GM19438 (cell line): ENCODE measurements at regions not wholly inside any gene's neighbourhood (a gene's known extent, or its start where the extent isn't known, plus 50 kb on each side); places are given as distances from the start of the nearest gene placed in this dataset.

Source experiments
- ATAC-seq: cut with Tn5 transposase; IDR thresholded peaks from one replicate; pipeline ENCODE4 v1.9.1; 2021; ENCODE audit warnings: low read depth; ENCODE audit not compliant: unreplicated experiment

GRCh38 chr12:58186401-58186800 lies 245.0 kb downstream of the ATP23 start:
- no peak for ATAC-seq

- no peak for ATAC-seq
These were observed 245.5 kb downstream of the ATP23 start for GRCh38 chr12:58186914-58187313.

DNA sequence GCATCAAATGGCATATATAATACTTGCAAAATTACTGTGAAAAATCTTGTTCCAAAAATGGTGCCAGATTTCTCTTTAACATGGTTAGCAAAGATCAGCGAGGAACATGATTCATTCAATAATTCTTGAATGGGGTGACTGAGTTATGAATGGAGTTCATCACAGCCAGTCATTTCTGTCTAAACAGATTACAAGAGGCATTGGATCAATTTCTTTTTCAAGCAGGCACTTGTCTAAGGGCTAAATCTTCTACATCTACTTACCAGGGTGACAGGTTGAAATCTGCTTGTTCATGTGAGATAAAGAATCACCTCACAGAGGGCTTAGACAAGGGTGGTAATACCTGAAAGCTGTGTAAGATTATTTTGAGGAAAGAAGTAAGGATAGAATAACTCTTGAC lies 247.7 kb downstream of the ATP23 start:
- ATAC-seq: no peak

DNA sequence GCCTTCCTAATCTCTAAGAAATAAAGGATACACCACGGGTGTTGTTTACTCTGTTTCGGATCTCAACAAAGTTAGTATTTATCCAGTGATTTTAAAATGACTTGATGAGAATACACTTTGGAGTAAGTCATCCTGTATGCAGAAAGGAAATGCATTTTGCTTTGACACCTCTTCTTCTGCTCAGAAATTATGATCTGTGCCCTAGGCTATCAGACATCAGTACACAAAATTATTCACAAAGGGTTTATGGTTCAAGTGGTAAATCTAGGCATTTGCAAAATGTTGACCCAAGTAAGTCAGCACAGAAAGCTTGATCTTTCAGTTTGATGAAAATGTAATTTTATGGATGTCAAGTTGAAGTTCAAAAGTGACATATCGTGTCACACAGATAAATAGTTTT lies 248.5 kb downstream of the ATP23 start:
- ATAC-seq: no peak

- ATAC-seq: no peak
These were observed 249.3 kb downstream of the ATP23 start for GRCh38 chr12:58190618-58191017.

DNA sequence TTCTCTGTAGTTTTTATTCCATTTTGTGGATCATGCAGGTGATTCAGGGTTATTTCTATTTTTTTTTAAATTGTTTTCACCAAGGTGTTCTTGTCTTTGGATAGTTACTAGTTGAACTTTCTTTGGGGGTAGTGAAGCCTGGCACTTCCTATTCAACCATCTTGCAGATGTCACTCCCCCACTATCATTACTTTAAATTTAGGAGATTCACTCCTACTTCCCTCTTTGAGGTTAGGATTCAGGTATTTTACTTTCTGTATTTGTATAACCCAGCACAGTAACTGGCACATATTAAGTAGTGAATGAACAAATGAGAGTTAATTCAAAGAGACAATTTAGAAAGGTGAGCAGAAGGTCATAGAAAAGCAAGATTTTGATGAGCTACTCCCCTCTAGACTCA lies 255.6 kb downstream of the ATP23 start:
- no peak for ATAC-seq

DNA sequence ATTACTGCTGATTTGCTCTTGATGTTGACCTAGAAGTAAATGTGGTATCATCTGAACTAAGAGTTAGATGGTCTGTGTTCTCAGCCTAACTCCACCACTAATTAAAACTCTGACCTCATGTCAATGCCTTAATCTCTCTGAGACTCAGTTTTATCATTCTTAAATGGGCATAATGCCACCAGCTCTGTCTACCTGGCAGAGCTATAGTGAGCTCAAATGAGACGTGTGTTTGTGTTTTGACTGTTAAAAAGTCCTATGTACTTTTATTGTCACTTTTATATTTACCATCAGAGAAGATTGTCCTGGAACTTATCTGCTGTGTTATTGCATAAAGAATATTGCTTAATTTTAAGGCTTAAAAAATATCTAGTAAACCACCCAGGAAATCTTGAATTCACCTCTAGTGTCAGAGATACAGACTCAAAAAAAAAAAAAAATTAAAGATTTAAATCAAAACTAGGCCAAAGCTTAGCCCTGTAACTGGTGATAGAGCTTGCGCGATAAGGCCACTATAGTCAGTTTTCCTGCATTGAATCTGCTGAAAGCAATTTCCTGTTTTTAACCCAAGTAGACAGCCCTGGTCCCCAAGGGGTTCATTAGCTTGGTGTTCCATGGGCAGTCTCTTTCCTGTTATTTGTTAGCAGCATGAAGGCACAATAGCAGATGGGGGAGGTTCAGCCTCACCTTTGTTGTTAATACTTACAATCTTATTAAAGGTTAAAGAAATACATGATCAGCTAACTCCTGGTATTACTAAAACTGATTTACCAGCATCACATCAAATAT lies 261.8 kb downstream of the ATP23 start:
- no peak for ATAC-seq

GRCh38 chr12:58204071-58204470 lies 262.7 kb downstream of the ATP23 start:
- no peak for ATAC-seq

DNA sequence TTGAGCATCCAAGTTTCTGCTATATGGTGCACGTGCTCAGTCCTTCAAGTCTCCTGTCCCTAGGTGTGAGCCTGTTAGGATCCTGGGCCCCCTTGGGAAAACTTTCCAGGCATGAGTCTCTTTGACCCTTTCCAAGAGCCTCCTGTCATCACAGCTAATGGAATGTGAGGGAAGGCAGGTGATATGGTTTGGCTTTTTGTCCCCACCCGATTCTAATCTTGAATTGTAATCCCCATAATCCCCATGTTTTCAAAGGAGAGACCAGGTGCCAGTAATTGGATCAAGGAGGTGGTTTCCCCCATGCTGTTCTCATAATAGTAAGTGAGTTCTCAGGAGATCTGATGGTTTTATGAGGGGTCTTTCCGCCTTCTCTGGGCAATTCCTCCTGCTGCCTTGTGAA lies 265.5 kb downstream of the ATP23 start:
- ATAC-seq: no peak

- no peak for ATAC-seq
These were observed 269.8 kb downstream of the ATP23 start for GRCh38 chr12:58211211-58211610.

- ATAC-seq: no peak
These were observed 275.8 kb downstream of the ATP23 start for GRCh38 chr12:58217130-58217529.

DNA sequence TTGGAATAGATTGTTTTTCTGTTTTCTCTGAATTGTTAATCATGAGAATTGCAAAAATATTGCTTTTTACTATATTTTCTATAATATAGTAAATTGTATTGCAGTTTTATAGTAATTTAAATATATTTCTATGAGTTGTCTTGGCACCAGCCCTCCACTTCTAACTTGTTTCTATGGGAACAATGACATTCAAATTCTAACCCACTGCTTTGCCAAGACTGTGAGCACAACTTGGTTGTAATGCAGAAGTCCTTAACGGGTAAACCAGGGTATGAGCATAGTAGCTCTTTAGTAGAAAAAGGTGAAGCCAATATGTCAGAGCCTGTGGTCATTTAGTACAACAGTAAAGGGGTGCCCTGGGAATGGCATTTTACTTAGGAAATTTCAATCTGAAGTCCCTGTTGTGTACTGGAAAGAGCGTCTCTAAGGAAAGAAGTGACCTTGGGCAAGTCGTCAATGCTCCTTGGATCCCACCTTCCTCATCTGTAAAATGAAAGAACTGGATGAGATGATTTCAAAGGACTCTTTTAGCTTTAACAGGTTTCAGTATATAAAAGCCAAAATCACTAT lies 283.3 kb downstream of the ATP23 start:
- ATAC-seq: no peak

- ATAC-seq: no peak
These were observed 284.0 kb downstream of the ATP23 start for GRCh38 chr12:58225203-58225877.

- no peak for ATAC-seq
These were observed 292.5 kb downstream of the ATP23 start for GRCh38 chr12:58233886-58234285.

GRCh38 chr12:58238411-58238810 lies 297.0 kb downstream of the ATP23 start:
- no peak for ATAC-seq

DNA sequence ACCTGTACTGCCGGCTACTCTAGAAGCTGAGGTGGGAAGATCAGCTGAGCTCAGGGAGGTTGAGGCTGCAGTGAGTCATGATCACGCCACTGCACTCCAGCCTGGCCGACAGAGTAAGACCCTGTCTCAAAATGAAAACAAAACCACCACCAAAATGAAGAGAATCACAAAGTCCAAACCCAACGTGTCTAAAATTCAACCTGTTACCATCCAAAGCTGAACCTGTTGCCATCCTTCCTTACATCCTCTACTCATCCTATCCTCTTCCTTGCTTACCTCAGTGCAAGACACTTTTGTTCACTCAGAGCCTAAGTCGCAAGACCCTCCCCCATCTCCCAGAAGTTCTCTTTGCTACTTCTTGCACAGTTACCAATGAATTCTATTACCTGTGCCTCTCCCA lies 299.7 kb downstream of the ATP23 start:
- ATAC-seq: no peak

GRCh38 chr12:58242796-58243630 lies 301.6 kb downstream of the ATP23 start:
- no peak for ATAC-seq

DNA sequence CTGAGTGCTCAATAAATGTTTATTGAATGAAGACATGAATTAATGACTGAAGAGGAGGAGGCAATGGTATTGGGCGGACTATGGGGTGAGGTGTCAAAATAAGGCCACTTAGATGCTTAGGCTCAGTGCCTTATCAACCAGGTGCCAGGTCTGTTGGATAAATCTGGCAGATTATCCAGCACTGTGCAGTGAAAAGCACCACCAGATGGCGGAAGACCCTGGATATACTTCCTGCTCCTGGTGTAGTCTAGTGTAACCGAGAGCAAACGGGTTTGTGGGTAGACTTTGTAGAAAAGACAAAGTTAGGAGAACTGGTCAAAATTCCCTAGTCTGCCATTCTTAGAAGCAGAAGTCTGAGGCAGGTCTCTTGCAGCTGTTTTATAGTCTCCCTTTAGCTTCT lies 306.3 kb downstream of the ATP23 start:
- ATAC-seq: no peak

DNA sequence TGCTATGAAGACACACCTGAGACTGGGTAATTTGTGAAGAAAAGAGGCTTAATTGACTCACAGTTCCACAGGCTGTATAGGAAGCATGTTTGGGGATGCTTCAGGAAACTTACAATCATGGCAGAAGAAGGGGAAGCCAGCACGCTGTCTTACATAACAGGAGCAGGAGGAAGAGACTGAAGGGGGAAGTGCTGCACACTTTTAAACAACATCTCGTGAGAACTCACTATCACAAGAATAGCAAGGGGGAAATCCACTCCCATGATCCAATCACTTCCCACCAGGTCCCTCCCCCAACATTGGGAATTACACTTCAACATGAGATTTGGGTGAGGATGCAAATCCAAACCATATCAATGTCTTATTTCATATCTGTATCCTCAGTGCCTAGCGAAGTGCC lies 307.2 kb downstream of the ATP23 start:
- no peak for ATAC-seq

- no peak for ATAC-seq
These were observed 308.2 kb downstream of the ATP23 start for GRCh38 chr12:58249610-58250009.

DNA sequence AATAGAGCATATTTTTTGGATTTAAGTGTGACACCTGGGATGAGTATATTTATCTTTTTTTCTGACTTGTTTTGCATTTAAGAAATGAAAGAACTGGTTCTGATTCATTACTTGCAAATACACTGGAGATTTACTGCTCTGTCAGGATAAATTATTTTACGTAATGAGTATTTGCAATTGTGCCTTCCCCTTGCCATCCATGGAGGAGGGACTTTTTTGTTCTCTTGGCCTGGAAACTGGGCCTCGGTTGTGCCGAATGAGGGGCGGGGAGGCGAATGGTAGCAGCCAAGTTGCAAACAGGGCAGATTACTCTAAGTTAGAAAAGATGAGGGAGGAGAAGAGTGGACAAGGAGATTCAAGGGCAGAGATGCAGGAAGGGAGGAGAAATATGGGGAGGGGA lies 308.7 kb downstream of the ATP23 start:
- ATAC-seq: no peak
